ENCODE measurements at regions not wholly inside any gene's neighbourhood (a gene's known extent, or its start where the extent isn't known, plus 50 kb on each side); places are given as distances from the start of the nearest gene placed in this dataset.
"Not testable (repeated sequence)": the region's sequence is repeated elsewhere in the genome, so short reads cannot be mapped to it uniquely, and the experiment has no call there.

DNA sequence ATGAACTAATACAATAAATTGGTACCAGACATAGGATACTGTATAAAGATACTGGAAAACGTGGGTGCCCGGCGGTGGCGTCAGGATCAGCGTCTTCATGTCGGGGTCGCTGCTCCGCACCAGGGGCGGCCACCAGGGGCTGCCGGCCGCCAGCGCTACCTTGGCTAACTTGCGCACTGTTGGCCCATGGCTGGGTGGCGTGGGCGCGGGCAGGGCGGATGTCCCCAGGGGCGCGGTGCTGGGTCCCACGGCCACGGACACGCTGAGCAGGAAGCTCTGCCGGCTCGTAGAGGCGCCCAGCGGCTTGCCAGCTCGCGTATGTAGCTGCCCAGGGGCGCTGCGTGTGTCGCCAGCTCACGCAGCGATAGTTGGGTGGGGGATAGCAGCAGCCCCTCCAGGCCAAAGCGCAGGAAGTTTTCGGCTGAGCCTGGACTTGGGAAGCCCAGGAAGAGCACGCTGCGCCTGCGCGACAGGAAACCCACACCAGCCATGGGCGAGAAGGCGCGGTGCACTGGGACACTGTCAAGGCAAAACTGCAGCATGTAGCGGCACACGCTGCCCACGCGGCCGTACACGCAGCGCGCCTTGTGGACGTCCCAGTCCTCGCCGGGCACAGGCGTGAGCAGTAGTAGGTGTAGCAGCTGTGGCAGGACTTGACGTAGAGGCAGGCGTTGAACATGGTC lies 299.9 kb downstream of the CCDC74A start:
- H3K36me3 Mint-ChIP-seq, result no peaks in the 10 kb centered on the region
- no peaks in the 10 kb centered on the region for H3K9me3 Mint-ChIP-seq
- no peaks in the 10 kb centered on the region for H3K4me1 Mint-ChIP-seq (ENCODE audit: low read depth in 2 of 2)
- ATAC-seq (no peak), DNase-seq (ENCODE audit: low spot score) (no peak)
- H3K27ac Mint-ChIP-seq, result no peak overlapping the region
- no peak overlapping the region for H3K4me3 Mint-ChIP-seq
- no peaks in the 10 kb centered on the region for H3K27me3 Mint-ChIP-seq

DNA sequence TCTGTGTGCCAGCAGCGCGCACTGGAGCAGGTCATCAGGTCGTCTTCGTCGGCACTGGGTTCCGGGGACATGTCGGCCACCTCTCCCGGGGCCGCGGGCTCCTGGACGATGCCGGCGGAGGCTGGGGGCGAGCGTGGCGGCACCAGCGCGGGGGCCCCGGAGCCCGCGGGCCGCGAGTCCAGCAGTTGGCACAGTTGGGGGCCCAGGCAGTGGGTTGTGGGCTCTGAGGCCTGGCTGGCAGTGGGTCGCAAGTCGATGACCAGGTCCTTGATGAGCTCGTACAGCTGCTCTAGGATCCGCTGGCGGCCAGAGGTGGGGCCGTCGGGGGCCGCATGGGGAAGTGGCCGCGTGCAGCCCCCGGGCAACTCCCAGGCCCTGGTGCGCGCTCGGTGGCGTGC lies 300.5 kb downstream of the CCDC74A start:
- Mint-ChIP-seq H3K9me3 (no peaks in the 10 kb centered on the region), H3K4me1 (ENCODE audit: low read depth in 2 of 2) (no peaks in the 10 kb centered on the region), H3K4me3 (no peak overlapping the region), H3K36me3 (no peaks in the 10 kb centered on the region), H3K27ac (no peak overlapping the region), H3K27me3 (no peaks in the 10 kb centered on the region)
- ATAC-seq (no peak), DNase-seq (ENCODE audit: low spot score) (no peak)

DNA sequence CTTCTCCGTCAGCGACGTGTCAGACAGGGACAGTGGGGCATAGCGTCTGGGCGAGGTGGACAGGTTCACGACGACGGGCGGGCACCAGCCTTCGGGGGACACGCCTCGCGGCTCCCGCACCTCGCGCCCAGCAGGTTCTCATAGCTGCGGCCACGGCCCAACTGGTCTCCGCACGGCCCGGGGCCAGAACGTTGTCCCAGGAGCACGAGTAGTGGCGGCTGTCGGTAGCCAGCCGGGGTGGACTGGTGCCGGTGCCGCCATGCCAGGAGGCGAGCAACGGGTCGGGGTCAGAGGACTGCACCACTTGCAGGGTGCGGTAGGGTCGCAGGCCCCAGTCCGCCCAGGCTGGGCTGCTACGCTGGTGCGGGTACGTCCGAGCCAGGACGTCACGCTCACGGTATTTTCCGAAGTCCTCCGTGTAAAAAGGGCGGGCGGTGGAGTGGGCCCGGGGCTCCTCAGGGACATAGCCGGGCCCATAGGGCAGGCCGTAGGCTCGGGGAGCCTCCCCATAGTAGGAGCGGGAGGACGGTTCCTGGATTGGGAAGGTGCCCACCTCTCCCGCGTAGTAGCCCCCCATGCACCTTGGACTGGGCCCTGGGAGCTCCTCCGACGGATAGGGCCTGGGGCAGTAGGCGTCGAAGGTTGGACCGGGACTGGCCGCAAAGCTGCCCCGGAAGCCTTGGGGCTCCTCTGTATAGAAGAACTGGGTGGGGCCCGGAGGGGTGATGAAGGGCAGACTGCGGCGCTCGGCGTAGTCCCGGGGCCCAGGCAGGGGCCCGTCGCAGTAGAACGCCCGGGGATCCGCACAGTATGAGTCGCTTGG lies 301.2 kb downstream of the CCDC74A start:
- not testable (repeated sequence) for H3K9me3 Mint-ChIP-seq; H3K27me3 Mint-ChIP-seq; H3K36me3 Mint-ChIP-seq; ATAC-seq; H3K27ac Mint-ChIP-seq; DNase-seq (ENCODE audit: low spot score); H3K4me1 Mint-ChIP-seq (ENCODE audit: low read depth in 2 of 2); H3K4me3 Mint-ChIP-seq

DNA sequence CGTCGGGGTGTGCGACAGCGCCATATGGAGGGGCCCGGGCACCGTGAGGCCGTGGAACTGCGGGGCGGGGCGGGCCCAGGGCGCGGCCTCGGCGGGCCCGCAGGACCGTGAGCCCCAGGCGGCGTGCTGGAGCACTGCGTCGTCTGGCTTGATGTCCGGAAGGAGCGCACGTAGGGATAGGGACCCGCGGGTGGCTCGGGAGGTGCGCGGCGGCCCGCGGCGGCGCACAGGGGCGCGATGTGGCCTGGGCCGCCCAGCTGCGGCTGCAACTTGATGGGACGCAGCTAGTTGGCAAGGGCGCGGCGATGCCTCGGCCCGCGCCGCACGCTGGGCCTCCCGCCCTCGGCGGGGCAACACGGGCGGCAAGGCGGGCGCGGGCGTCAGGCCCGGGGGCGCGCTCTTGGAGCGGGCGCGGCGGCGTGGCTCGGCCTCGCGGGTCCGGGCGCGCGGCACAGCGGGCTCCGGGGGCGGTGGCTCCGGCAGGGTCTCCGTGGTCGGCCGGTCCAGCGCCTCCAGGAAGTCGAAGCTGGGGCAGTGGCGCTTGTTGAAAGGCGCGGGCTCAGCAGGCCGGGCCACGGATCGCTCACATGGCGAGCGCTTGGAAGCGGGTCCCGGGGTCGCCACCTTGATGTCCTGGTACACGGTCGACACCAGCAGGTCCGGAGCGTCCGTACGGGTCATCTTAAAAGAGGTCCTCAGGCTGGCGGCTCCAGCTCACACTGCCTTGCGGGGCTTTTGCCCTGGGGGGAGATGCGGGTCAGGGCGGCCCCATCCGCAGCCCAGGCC lies 302.0 kb downstream of the CCDC74A start:
- not testable (repeated sequence) for H3K27ac Mint-ChIP-seq; H3K36me3 Mint-ChIP-seq; H3K4me3 Mint-ChIP-seq; H3K4me1 Mint-ChIP-seq (ENCODE audit: low read depth in 2 of 2); H3K27me3 Mint-ChIP-seq; DNase-seq (ENCODE audit: low spot score); ATAC-seq; H3K9me3 Mint-ChIP-seq

DNA sequence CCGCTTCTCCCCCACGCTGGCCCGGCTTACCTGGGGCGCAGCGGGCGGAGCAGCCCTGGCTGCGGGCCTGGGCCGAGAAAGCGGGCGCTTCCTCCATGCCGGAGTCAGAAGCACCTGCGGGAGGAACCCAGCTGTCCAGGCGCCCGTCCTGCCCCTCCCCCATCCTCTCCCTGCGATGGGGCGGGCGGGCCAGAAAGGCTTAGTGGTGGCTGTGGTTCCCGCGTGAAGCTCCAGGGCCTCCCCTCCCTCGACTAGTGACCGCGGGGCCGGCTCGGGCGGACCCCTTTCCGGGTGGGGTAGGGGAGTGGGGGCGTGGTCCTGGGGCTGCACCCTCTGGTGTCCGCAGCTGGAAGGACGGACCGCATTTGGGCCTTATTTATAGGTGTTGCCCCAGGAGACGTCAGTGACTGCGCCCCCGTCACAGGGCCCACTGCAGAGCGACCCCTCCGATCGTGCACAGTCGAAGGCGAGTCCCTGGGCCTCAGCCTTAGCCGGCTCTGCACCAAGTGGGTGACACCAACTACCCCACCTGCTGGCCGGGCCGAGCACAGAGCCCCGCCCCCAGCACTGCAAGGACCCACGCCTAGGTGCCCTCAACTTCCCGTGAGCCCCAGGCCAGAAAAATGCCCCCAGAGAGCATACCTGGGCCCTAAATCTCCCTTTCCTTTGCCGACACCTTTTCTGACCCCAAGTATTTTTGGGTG lies 302.7 kb downstream of the CCDC74A start:
- not testable (repeated sequence) for DNase-seq (ENCODE audit: low spot score); H3K4me1 Mint-ChIP-seq (ENCODE audit: low read depth in 2 of 2); ATAC-seq; H3K9me3 Mint-ChIP-seq; H3K27ac Mint-ChIP-seq; H3K27me3 Mint-ChIP-seq; H3K4me3 Mint-ChIP-seq; H3K36me3 Mint-ChIP-seq

DNA sequence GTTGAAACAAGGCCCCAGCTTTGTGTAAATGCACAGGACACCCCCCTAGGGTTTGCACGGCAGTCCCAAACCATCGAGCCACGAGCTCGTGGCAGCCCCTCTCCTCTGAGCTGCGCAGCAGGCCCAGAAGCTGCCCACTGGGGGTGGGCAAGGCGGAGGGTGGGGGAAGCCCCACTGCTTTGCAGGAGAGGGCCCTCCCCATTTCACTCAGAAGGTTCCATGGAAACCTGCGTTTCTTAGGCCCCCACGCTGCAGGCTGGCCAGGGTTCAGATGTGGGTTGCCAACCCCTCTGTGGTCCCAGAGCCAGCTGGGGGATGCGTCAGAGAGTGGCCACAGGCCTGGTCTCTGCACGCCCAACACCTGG lies 303.2 kb downstream of the CCDC74A start:
- not testable (repeated sequence) for DNase-seq (ENCODE audit: low spot score); H3K36me3 Mint-ChIP-seq; H3K4me3 Mint-ChIP-seq; ATAC-seq; H3K9me3 Mint-ChIP-seq; H3K27me3 Mint-ChIP-seq; H3K27ac Mint-ChIP-seq; H3K4me1 Mint-ChIP-seq (ENCODE audit: low read depth in 2 of 2)

DNA sequence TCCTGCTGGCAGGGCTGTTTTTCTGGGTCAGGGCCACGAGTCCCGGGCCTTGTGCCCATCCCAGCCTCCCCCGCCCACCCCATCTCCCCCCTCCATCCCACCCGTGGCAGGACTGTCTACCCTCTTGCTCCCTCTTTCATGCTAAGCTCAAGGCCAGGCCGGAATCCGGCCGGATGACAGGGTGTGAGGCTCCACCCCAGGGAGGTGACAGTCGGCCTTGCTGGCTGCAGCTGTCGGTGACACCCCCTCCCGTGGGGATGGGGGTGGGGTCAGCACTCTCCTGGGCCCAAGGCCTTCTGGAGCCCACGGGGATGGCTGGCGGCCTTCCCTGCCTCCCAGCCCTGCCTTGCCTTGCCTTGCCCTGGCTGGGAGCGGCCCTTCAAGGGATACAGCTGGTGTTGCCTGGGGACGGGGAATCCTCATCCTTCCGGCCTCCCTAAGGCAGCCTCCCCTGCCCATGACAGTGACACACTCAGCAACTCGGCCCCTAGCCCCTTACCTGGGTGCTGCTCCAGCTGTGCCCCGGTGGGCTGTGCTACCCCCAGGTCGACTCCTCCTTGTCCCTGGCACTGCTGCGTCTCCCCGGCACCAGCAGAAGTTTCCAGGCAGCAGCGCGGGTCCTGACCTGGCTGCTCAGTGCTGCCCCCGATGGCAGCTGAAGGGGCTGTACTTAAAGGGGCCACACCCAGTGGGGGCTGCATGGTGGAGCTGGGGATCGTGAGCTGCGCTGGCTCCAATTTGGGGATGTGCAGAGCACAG lies 303.9 kb downstream of the CCDC74A start:
- not testable (repeated sequence) for H3K36me3 Mint-ChIP-seq; H3K27ac Mint-ChIP-seq; DNase-seq (ENCODE audit: low spot score); H3K27me3 Mint-ChIP-seq; H3K9me3 Mint-ChIP-seq; H3K4me1 Mint-ChIP-seq (ENCODE audit: low read depth in 2 of 2); H3K4me3 Mint-ChIP-seq
- ATAC-seq, result peak; percentile 55 to 75

DNA sequence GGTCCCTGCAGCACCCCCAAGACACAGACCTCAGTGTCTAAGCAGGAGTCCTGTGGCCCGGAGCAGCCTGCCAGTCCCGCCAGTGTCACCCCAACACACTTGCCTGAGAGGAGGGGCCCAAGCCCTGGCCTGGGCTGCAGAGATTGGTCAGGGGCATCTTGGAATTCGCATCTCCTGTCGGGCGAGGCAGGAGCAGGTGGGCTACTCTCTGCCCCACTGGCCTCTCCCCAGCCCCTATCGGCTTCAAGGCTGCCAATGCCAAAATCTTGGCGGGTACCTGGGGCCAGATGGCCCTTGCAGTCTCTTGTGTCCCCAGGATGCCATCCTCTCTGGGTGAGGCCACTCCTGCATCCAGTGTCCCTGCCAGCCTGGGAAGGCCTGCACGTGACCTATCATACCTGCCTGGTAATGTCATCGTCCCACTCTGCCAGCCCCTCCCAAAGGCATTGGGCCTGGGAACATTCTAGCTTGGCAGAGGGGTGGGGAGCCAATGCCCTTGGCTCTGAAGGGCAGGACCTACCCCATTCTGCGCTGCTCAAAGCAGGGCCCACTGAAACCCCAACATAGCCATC lies 304.6 kb downstream of the CCDC74A start:
- H3K4me1 Mint-ChIP-seq (ENCODE audit: low read depth in 2 of 2); ATAC-seq; DNase-seq (ENCODE audit: low spot score); H3K27me3 Mint-ChIP-seq; H3K27ac Mint-ChIP-seq; H3K36me3 Mint-ChIP-seq; H3K9me3 Mint-ChIP-seq; H3K4me3 Mint-ChIP-seq: not testable (repeated sequence)

DNA sequence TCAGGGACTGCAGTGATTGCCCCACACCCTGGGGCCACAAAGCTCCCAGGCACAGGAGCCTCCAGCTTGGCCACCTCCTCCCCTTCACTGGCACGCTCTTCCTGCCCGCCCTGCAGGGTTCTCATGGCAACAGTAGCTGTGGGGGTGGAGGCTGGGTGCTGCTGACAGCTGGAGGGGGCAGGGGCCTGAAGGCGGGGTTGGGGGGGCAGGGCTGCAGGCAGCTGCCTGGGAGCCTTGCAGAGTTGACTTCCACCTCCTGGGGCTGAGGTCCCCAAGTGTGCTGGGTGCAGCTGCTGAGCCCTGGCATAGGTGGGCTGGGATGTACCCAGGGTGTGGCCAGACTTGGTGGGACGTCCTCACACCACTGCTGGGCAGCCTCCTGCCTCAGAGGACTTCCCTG lies 305.2 kb downstream of the CCDC74A start:
- not testable (repeated sequence) for DNase-seq (ENCODE audit: low spot score); H3K36me3 Mint-ChIP-seq
- H3K27me3 Mint-ChIP-seq, result peaks cover 0 to 13% of the 10 kb centered on the region in 2 donors

DNA sequence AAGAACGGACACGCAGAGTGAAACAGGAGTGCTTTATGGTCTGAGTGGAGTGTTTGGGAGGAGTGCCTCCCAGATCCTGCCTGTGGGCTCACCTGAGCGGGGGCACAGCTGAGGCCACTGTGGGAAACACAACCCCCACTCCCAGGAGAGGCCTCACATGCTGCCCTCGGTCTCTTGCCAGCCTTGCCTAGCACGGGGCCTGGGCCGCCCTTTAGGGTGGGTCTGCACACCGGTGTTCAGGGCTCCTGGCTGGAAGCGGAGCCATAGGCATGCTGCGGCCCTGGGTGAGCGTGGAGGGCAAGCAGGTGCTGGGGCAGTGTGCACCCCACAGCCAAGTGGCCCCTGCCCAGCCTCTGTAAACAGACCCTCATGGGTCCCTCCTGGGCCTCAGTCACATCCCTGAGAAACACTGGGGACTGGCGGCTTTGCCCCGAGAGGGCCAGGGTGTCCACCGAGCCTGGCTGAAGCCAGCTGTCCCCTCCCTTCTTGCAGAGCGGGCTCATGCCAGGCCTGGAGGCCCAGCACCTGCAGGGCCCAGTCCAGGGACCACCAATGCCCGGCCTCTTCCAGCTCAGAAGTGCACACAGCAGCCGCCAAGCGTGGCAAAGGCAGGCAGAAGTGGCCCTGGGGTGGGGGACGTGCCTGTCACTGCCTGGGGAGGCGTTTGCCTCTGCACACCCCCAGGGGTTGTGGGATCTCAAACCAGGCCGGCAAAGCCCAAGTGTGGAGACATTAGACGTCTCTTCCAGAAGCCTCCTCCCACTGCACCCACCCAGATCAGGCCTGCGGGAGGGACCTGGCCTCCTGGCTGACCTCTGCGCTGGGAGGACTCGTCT lies 305.9 kb downstream of the CCDC74A start:
- not testable (repeated sequence) for DNase-seq (ENCODE audit: low spot score); H3K36me3 Mint-ChIP-seq; H3K9me3 Mint-ChIP-seq; H3K4me3 Mint-ChIP-seq; ATAC-seq; H3K27ac Mint-ChIP-seq; H3K4me1 Mint-ChIP-seq (ENCODE audit: low read depth in 2 of 2)
- H3K27me3 Mint-ChIP-seq, result peaks cover 3 to 13% of the 10 kb centered on the region in 2 donors

More for the DNA sequence above, 305.2 kb downstream of the CCDC74A start:
- ATAC-seq; H3K27ac Mint-ChIP-seq; H3K4me3 Mint-ChIP-seq; H3K9me3 Mint-ChIP-seq; H3K4me1 Mint-ChIP-seq (ENCODE audit: low read depth in 2 of 2): not testable (repeated sequence)

DNA sequence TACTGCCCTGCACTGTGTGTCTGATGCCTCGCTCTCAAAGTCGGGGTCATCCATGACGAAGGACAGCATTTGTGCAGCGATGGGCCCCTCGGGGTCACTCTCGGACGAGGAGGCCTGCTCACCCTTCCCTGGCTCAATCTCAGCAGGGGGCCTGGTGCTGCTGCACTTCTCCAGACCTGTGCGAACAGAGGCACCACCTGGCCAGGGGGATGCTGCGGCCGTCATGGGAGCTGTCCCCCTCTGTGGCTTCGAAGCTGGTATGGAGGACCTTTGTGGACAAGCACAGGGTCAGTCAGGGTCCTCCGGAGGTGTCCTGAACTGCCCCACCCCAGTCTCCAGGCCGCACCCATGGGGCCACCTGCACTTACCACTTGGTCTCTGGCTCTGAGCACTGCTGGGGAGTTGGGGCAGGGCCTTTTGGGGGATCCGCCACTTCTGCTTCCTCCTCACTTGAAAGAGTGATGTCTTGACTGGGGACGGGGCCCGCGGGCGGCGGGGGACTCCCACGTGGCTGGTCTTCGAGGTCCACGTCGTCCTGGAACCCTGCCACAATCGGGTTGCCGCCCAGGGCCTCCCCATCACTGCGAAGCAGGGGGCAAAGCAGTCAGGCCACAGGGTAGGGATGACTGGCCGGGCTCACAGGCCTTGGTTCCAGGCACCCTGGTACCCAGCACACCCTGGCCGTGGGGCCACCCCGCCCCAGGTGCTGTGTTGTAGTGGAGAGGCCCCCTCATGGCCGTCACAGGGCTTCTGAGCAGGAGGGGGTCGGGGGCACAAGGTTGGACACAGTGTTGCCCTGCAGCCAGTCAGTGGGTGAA lies 306.7 kb downstream of the CCDC74A start:
- H3K27me3 Mint-ChIP-seq, result peaks cover 3 to 13% of the 10 kb centered on the region in 2 donors
- H3K36me3 Mint-ChIP-seq; H3K4me1 Mint-ChIP-seq (ENCODE audit: low read depth in 2 of 2); H3K27ac Mint-ChIP-seq; H3K9me3 Mint-ChIP-seq; H3K4me3 Mint-ChIP-seq; DNase-seq (ENCODE audit: low spot score): not testable (repeated sequence)
- peak in 1 of 2 donors; percentile 12 for ATAC-seq
